ENCODE measurements at regions not wholly inside any gene's neighbourhood (a gene's known extent, or its start where the extent isn't known, plus 50 kb on each side); places are given as distances from the start of the nearest gene placed in this dataset.

GRCh38 chr10:9211228-9211627 is 1156.7 kb downstream of the GATA3 start:
- TF ChIP-seq POLR2A (IDR thresholded peaks at IDR 0.05) (no peak), CTCF (IDR thresholded peaks at IDR 0.05) (peak in 1 of 6 experiments; percentile 26)

All from thyroid gland (tissue), 4 donors.